ENCODE measurements at regions not wholly inside any gene's neighbourhood (a gene's known extent, or its start where the extent isn't known, plus 50 kb on each side); places are given as distances from the start of the nearest gene placed in this dataset.

DNA sequence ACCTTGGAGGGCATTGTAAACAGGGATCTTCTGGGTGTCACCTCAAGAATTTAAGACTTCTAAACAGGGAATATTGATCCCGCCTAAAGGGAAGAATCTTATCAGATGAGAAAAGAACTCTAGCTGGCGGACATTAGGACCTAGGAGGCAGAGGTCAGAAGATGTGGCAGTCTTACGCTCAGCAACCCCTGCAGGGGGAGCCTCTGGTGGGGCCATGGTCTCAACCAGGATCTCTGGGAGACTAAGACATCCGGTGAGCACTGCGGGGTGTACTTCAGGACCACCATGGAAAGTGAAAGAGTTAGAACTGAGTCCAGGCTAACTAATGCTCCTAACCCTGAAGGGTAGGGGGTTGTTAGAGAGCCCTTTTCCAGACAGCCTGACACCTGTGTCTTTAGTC lies 295.2 kb downstream of the VGLL3 start:
- no peaks in the 10 kb centered on the region for H3K36me3 ChIP-seq (ENCODE audit: low read depth)
- ChIA-PET POLR2A (ENCODE audit: unreplicated experiment) (no interaction called here), CTCF (no interaction called here)
- no peaks in the 10 kb centered on the region for H3K79me2 ChIP-seq (ENCODE audit: low read depth)
- H3F3A ChIP-seq (ENCODE audit: insufficient read depth, low read depth) = no peaks in the 10 kb centered on the region
- BruUV-seq (replicated peaks) = no TSS peak
- H4K20me1 ChIP-seq (ENCODE audit: insufficient read depth) = no peaks in the 10 kb centered on the region
- no peaks in the 10 kb centered on the region for H3K9me3 ChIP-seq (ENCODE audit: insufficient read depth, low read depth)
- intact Hi-C loops (cut with micrococcal nuclease; ENCODE audit: unreplicated experiment) = no loop called here
- H3K4me1 ChIP-seq (replicated peaks; ENCODE audit: insufficient read depth) = no peaks in the 10 kb centered on the region
- H3K27me3 ChIP-seq (ENCODE audit: insufficient read depth, low read depth) = no peaks in the 10 kb centered on the region
- no peaks in the 10 kb centered on the region for H3K9me2 ChIP-seq (ENCODE audit: insufficient read depth)
- no peak overlapping the region for H3K27ac ChIP-seq
- H2AFZ ChIP-seq = no peak overlapping the region
- no peak for TF ChIP-seq EZH2 (IDR thresholded peaks at IDR 0.05; ENCODE audit: low read depth)
- TF ChIP-seq, protein P1, sequence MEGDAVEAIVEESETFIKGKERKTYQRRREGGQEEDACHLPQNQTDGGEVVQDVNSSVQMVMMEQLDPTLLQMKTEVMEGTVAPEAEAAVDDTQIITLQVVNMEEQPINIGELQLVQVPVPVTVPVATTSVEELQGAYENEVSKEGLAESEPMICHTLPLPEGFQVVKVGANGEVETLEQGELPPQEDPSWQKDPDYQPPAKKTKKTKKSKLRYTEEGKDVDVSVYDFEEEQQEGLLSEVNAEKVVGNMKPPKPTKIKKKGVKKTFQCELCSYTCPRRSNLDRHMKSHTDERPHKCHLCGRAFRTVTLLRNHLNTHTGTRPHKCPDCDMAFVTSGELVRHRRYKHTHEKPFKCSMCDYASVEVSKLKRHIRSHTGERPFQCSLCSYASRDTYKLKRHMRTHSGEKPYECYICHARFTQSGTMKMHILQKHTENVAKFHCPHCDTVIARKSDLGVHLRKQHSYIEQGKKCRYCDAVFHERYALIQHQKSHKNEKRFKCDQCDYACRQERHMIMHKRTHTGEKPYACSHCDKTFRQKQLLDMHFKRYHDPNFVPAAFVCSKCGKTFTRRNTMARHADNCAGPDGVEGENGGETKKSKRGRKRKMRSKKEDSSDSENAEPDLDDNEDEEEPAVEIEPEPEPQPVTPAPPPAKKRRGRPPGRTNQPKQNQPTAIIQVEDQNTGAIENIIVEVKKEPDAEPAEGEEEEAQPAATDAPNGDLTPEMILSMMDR (conservative IDR thresholded peaks at IDR 0.05) = no peak
- no peak for DNase-seq
- no peak overlapping the region for H3K4me2 ChIP-seq
- no peak overlapping the region for H3K4me3 ChIP-seq

GRCh38 chr3:86673991-86674390 lies 317.0 kb downstream of the VGLL3 start:
- intact Hi-C loops (cut with micrococcal nuclease; ENCODE audit: unreplicated experiment) = no loop called here

GRCh38 chr3:86661817-86662216 lies 329.1 kb downstream of the VGLL3 start:
- Histone ChIP-seq H3K27me3 (ENCODE audit: insufficient read depth, low read depth) (no peaks in the 10 kb centered on the region), H2AFZ (no peak overlapping the region), H3K79me2 (ENCODE audit: low read depth) (no peaks in the 10 kb centered on the region), H3K4me3 (no peak overlapping the region), H3K36me3 (ENCODE audit: low read depth) (no peaks in the 10 kb centered on the region), H3K27ac (no peak overlapping the region), H3K9me3 (ENCODE audit: insufficient read depth, low read depth) (0 out of 2 replicates have a peak, but pooled peaks cover 3% of the 10 kb centered on the region), H4K20me1 (ENCODE audit: insufficient read depth) (no peaks in the 10 kb centered on the region), H3K4me1 (replicated peaks; ENCODE audit: insufficient read depth) (no peaks in the 10 kb centered on the region), H3K9me2 (ENCODE audit: insufficient read depth) (no peaks in the 10 kb centered on the region), H3K4me2 (no peak overlapping the region), H3F3A (ENCODE audit: insufficient read depth, low read depth) (no peaks in the 10 kb centered on the region)
- ChIA-PET POLR2A (ENCODE audit: unreplicated experiment) (no interaction called here), CTCF (no interaction called here)
- DNase-seq = no peak
- intact Hi-C loops (cut with micrococcal nuclease; ENCODE audit: unreplicated experiment) = no loop called here
- TF ChIP-seq EZH2 (IDR thresholded peaks at IDR 0.05; ENCODE audit: low read depth) = no peak
- TF ChIP-seq, protein P1 (conservative IDR thresholded peaks at IDR 0.05) = no peak
- BruUV-seq (replicated peaks) = no TSS peak

More at GRCh38 chr3:86673991-86674390, 317.0 kb downstream of the VGLL3 start:
- Histone ChIP-seq H3K36me3 (ENCODE audit: low read depth) (no peaks in the 10 kb centered on the region), H3K4me3 (no peak overlapping the region), H3K4me1 (replicated peaks; ENCODE audit: insufficient read depth) (no peaks in the 10 kb centered on the region), H3K9me2 (ENCODE audit: insufficient read depth) (no peaks in the 10 kb centered on the region), H3K27ac (no peak overlapping the region), H3K9me3 (ENCODE audit: insufficient read depth, low read depth) (no peaks in the 10 kb centered on the region), H3K79me2 (ENCODE audit: low read depth) (no peaks in the 10 kb centered on the region), H3K4me2 (no peak overlapping the region), H3F3A (ENCODE audit: insufficient read depth, low read depth) (no peaks in the 10 kb centered on the region), H3K27me3 (ENCODE audit: insufficient read depth, low read depth) (no peaks in the 10 kb centered on the region), H4K20me1 (ENCODE audit: insufficient read depth) (no peaks in the 10 kb centered on the region), H2AFZ (no peak overlapping the region)
- TF ChIP-seq EZH2 (IDR thresholded peaks at IDR 0.05; ENCODE audit: low read depth) = no peak
- TF ChIP-seq, protein P1 (conservative IDR thresholded peaks at IDR 0.05) = no peak
- POLR2A ChIA-PET (ENCODE audit: unreplicated experiment) = no interaction called here
- CTCF ChIA-PET = no interaction called here
- no peak for DNase-seq
- BruUV-seq (replicated peaks) = no TSS peak
